ENCODE measurements at regions not wholly inside any gene's neighbourhood (a gene's known extent, or its start where the extent isn't known, plus 50 kb on each side); places are given as distances from the start of the nearest gene placed in this dataset.
"Not testable (repeated sequence)": the region's sequence is repeated elsewhere in the genome, so short reads cannot be mapped to it uniquely, and the experiment has no call there.

DNA sequence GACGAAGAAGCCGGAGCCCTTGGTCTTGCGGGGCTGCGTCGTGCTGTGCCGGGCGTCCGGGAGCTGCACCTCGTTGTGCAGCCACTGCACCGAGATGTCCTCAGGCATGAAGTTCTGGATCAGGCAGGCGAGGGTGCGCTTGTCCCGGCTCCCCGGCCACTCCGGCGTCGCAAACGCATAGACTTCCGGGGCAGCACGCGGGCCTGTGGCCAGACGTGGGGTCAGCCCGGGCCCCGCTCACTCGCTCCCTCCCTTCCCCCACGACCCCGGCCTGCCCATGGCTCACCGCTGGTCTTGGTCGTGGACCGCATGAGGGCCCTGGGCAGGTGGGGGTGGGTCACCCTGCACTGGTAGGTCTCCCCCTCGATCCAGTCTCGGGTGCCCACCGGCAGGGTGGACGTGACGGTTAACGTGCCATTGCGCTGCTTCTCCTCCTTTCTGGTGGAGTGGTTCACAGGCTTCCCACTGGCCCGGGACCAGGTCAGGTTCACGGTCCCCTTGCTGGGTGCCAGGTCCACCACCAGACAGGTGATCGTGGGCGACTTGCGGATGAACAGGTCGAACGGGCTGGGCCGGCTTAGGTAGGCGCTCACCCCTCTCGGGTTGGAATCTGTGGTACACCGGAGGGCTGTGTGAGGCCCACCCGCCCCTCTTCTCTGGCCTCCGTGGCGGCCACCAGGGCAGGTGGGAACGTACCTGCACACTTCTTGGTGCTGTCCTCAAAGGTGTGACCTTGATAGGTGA lies 74.0 kb downstream of the TMEM121 start:
- in situ Hi-C loops (cut with MboI; ENCODE audit: low sequenced_read_pairs): not testable (repeated sequence)

GRCh38 chr14:105600939-105601359 lies 74.6 kb downstream of the TMEM121 start:
- in situ Hi-C loops (cut with MboI; ENCODE audit: low sequenced_read_pairs): no loop called here

GRCh38 chr14:105601360-105602242 lies 75.2 kb downstream of the TMEM121 start:
- in situ Hi-C loops (cut with MboI; ENCODE audit: low sequenced_read_pairs): no loop called here

DNA sequence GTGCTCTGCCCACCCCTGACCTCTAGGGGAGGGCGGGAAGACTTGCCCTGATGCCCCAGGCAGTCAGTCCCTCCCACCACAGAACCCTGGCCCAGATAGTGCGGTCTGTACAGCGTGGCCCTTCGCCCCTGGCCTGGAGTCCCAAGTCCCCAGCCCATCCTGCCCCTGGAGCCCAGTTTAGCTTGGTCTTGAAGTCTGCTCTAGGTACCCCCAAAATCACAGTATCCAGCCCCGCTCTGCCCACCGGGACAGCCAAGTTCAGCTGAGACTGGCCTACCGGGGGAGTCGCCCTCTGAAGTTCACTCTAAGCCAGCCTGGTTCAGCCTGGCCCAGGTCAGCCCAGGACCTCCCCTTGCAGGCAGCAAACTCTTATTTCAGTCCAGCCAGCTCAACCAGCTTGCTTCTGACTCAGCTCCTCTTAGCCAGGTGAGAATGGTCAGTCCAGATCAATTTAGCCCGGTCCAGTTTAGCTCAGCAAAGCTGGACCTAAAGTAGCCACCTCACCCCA lies 75.9 kb downstream of the TMEM121 start:
- in situ Hi-C loops (cut with MboI; ENCODE audit: low sequenced_read_pairs): no loop called here

GRCh38 chr14:105602799-105603793 lies 76.7 kb downstream of the TMEM121 start:
- in situ Hi-C loops (cut with MboI; ENCODE audit: low sequenced_read_pairs): no loop called here

DNA sequence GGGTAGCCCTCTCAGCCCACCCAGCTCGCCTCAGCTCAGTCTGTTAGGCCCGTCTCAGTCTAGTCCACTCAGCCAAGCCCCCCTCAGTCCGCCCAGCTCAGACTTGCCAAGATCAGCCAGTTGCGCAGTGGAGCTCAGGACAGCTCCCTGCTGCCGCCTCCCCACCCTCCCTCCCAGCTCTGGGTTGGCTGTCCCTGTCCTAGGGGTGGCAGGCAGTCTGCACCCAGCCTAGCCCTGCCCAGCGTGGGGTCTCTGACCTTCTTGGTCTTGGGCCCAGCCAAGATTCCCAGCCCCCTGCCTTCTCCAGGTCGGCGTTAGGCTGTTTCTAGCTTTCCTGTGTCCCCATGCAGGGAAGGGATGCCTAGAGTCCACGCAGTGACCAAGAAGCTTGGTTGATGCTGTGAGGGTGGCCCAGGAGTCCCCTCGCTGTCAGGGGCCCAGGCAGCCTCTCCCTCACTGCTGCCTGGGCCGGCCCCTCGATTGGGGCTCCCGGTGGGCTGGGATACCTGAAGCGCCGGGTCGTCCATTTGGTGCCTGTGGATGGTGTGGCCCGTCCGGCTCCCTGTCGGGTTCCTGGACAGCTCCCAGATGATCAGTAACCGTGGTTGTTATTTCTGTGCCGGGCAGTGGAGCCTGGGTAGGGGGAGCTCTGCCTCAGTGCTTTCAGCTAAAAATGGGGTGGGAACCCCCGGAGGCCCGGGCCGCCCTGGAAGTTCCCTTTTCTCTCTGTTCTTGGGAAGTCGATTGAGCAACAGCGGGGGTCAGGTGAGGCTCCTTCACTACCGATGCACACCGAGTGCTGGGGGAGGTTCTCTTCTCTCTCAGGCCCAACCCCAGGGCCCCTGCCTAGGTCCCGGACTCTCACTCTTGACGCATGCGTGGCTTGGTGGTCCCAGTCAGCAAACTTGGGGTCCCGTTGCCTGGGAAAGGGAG lies 78.4 kb downstream of the TMEM121 start:
- in situ Hi-C loops (cut with MboI; ENCODE audit: low sequenced_read_pairs): not testable (repeated sequence)

DNA sequence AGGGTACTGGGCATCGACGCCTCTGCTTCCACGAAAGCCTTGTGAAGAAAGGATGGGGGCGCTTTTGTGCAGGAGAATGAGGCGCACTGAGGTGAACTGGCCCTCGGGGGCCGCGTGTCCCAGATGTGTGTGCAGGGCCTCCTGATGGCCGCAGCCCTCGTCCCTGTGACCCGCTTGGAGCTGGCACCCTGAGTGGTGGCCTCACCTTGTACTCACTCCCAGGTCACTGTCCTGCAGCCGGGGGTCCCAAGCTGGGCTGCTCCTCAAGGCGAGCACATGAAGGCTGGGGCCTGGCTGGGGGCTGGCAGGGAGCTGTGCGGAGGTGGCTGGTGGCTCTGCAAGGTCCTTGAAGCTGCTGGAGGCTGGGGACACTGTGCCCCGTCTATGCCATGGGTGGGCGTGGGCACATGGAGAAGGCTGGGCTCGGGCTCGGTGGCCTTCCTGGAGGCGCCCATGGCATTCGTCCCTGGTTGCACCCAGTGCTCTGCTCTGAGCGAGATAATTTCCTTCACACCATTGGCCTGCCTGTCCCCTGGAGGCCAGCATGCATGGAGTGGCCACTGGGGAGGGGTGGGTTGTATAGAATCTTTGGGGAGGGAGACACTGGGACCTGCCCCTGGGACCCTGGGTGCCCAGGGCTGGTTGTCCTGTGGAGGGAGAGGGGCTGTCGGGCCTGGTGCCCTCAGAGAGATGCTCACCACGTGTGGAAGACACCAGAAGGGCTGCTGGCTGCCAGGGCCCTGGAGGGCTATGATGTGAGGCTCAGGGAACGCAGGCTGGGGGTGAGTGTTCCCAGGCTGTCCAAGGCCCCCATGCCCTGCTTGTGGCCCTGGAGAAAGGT lies 79.3 kb downstream of the TMEM121 start:
- in situ Hi-C loops (cut with MboI; ENCODE audit: low sequenced_read_pairs): no loop called here

- in situ Hi-C loops (cut with MboI; ENCODE audit: low sequenced_read_pairs): not testable (repeated sequence)
These were observed 80.1 kb downstream of the TMEM121 start for GRCh38 chr14:105606305-105606975.

DNA sequence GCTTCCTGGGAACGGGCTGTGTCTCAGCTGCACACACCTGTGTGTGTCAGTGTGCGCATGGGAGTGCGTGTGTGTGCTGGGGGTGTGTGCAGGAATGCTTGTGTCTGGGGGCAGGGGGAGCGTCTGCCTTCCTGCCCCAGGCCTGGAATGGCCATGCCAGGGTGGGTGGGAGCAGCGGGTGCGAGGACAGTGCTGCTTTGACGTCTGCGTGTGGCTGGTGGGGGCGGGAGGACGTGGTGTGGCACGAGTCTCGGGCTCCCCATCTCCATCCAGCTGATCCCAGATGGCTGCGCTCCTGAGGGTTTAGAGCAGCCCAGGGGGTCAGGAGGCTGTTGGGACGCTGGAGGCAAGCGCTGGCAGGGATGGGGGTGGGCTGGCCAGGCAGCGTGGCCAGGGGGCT lies 80.6 kb downstream of the TMEM121 start:
- in situ Hi-C loops (cut with MboI; ENCODE audit: low sequenced_read_pairs): not testable (repeated sequence)

DNA sequence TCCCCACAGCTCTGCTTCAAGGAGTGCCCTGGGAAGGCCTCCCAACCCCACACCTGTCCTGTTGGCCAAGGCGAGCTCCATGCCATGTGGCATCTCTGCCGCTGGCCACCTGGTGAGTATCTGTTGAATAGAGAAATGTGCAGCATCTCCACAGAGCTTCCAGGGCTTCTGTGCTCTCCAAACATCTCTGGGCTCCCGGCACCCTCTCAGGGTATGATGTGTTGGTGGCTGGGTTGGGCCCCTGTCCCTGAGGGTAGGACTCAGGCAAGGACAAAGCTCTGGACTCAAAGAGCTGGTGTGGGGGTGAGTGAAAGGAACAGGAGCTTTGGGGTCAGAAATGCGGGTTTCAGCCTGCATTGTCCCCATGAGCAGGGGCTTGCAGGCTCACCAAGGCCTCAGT lies 88.6 kb downstream of the TMEM121 start:
- in situ Hi-C loops (cut with MboI; ENCODE audit: low sequenced_read_pairs): not testable (repeated sequence)

DNA sequence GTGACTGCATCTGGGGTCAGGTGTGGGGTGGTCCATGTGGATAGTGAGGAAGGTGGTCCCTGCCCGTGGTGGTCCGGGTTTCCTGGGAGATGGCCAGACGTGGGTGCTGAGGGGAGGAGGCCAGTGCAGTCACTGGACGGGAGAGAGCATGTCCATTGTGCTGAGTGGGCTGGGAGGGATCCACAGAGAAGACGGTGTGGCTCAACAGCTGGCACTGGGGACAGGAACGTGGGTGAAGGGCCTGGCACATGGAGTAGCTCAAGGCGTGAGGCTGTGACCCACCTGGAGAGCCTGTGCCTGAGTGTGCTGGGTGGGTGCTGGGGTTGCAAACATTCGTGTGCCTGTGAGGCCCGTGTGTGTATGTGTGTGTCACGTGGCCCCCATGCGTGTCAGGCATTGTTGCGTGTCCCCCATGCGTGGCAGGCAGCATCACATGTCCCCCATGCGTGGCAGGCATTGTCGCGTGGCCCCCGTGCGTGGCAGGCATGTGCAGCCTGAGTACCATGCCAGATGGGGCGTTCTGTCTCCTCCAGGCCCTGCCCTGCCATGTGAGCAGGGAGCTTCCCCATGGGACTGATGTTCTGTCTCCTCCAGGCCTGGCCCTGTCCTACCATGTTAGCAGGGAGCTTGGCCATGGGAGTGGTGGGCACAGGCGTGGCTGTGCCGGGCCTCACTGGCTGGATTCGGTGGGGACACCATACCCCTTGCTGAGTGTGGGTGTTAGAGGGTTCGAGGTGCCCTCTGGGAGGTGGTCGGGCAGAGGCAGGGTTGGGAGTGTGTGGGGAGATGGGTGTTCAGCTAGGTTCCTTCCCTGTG lies 89.8 kb downstream of the TMEM121 start:
- in situ Hi-C loops (cut with MboI; ENCODE audit: low sequenced_read_pairs): not testable (repeated sequence)

DNA sequence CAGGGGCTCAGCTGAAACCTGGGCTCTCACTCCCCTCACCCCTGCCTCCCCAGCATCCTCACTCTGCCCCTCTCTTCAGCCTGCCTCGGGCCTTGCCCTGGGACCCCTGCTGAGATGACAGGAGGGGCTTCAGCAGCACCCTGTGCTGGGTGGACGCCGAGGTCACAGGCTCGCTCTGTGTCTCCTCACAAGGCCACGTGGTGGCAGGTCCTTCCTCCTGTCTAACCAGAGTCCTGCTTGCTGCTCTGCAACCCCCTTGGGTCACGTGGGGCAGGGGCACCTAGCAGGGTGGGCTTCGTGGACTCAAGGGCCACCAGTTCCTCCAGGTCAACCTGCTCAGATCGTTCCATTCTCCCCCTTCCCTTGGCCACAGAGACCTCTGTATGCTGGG lies 90.4 kb downstream of the TMEM121 start:
- in situ Hi-C loops (cut with MboI; ENCODE audit: low sequenced_read_pairs): no loop called here

DNA sequence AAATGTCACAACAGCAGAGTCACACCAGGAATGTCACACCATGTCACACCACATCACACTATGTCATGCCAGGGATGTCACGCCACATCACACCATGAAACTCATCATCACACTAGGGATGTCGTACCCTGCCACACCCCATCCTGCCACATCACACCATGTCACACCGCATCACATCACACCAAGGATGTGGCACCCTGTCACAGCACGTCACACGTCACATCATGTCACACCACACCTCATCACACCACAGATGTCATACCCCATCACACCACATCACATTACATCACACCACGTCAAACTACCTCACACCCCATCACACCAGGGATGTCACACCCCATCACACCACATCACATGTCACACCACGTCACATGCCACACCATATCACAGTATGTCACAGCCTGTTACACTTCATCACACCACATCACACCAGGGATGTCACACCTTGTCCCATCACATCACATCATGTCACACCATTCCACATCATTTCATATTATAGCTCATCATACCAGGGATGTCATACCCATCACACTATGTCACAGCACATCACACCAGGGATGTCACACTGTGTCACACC lies 90.9 kb downstream of the TMEM121 start:
- in situ Hi-C loops (cut with MboI; ENCODE audit: low sequenced_read_pairs): no loop called here

DNA sequence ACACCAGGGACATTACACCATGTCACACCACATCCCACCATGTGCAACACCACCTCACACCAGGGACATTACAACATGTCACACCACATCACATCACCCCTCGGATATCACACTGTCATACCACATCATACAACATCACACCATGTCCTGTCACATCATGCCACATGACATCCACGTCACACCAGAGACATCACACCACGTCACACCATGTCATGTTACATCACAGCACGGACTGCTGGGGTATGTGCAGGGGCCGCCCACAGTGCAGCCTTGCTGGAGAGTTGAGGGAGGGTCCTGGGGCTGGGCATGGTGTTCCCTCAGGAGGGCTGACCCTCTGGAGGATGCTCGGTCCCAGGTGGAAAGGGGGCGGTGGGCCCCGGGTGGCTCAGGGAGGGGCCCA lies 91.4 kb downstream of the TMEM121 start:
- in situ Hi-C loops (cut with MboI; ENCODE audit: low sequenced_read_pairs): not testable (repeated sequence)

GRCh38 chr14:105619324-105619723 lies 92.9 kb downstream of the TMEM121 start:
- in situ Hi-C loops (cut with MboI; ENCODE audit: low sequenced_read_pairs): not testable (repeated sequence)

- in situ Hi-C loops (cut with MboI; ENCODE audit: low sequenced_read_pairs): not testable (repeated sequence)
These were observed 93.9 kb downstream of the TMEM121 start for GRCh38 chr14:105620178-105620864.
